Body of pancreas (tissue), 4 donors: ENCODE measurements at regions not wholly inside any gene's neighbourhood (a gene's known extent, or its start where the extent isn't known, plus 50 kb on each side); places are given as distances from the start of the nearest gene placed in this dataset.

Experiments
- POLR2A ChIP-seq, 3 donors: fragments of 450-650 bp; IDR thresholded peaks; one replicate each; pipeline ENCODE4 v1.6.1; 2016; ENCODE audit warnings: antibody characterized with exemption in 3 of 3, mild to moderate bottlenecking in 2 of 3
- TF ChIP-seq, protein P1 (sequence below), 7 experiments: fragments of 450-650 bp in 4 of 7; fragments of 200-600 bp in 3 of 7; sonication (generic) in 3 of 7; IDR thresholded peaks; one replicate each; pipeline ENCODE4 v1.5.1; 2016 to 2019; ENCODE audit warnings: antibody characterized with exemption in 7 of 7

DNA sequence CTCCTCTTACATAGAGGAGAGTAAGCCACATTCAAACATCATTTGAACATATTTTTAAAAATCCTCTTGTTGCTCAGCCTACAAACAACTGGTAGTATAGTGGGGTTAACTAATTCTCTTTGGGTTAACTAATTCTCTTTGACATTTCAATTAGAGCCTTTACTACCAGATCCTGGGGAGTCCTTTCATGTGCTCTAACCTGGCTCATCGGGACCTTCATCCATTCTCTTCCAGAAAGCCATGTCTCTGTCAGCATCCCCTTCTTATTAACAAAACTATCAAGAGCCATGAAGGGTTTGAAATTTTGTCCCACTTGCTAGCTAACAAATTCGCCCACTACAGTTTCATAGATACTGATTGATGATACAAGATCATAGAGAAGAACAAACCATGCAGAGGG lies 349.8 kb upstream of the PABPC4L start:
- TF ChIP-seq, protein P1, sequence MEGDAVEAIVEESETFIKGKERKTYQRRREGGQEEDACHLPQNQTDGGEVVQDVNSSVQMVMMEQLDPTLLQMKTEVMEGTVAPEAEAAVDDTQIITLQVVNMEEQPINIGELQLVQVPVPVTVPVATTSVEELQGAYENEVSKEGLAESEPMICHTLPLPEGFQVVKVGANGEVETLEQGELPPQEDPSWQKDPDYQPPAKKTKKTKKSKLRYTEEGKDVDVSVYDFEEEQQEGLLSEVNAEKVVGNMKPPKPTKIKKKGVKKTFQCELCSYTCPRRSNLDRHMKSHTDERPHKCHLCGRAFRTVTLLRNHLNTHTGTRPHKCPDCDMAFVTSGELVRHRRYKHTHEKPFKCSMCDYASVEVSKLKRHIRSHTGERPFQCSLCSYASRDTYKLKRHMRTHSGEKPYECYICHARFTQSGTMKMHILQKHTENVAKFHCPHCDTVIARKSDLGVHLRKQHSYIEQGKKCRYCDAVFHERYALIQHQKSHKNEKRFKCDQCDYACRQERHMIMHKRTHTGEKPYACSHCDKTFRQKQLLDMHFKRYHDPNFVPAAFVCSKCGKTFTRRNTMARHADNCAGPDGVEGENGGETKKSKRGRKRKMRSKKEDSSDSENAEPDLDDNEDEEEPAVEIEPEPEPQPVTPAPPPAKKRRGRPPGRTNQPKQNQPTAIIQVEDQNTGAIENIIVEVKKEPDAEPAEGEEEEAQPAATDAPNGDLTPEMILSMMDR (IDR thresholded peaks at IDR 0.05), result no peak
- no peak for TF ChIP-seq POLR2A (IDR thresholded peaks at IDR 0.05)
